Mucosa of stomach (tissue), 1 donor: ENCODE measurements at regions not wholly inside any gene's neighbourhood (a gene's known extent, or its start where the extent isn't known, plus 50 kb on each side); places are given as distances from the start of the nearest gene placed in this dataset.
"Not testable (repeated sequence)": the region's sequence is repeated elsewhere in the genome, so short reads cannot be mapped to it uniquely, and the experiment has no call there.

ENCODE experiments used
- H3K27me3 ChIP-seq: one replicate; pipeline ENCODE4 v1.7.0; 2013; ENCODE audit warnings: mild to moderate bottlenecking, low read length; ENCODE audit not compliant: control insufficient read depth, insufficient read depth
- H3K36me3 ChIP-seq: one replicate; pipeline ENCODE4 v1.7.0; 2013; ENCODE audit warnings: low read length; ENCODE audit not compliant: control insufficient read depth, insufficient read depth
- H3K4me1 ChIP-seq: one replicate; pipeline ENCODE4 v1.7.0; 2013; ENCODE audit warnings: mild to moderate bottlenecking, low read length; ENCODE audit not compliant: control insufficient read depth, insufficient read depth
- H3K4me3 ChIP-seq: one replicate; pipeline ENCODE4 v1.7.0; 2013; ENCODE audit warnings: low read length
- H3K9ac ChIP-seq: one replicate; pipeline ENCODE4 v1.7.0; 2013; ENCODE audit warnings: mild to moderate bottlenecking, low read length, moderate library complexity
- H3K9me3 ChIP-seq: one replicate; pipeline ENCODE4 v1.7.0; 2013; ENCODE audit warnings: mild to moderate bottlenecking, low read length, moderate library complexity; ENCODE audit not compliant: control insufficient read depth
- donor health status: Pancreatic carcinoma.

DNA sequence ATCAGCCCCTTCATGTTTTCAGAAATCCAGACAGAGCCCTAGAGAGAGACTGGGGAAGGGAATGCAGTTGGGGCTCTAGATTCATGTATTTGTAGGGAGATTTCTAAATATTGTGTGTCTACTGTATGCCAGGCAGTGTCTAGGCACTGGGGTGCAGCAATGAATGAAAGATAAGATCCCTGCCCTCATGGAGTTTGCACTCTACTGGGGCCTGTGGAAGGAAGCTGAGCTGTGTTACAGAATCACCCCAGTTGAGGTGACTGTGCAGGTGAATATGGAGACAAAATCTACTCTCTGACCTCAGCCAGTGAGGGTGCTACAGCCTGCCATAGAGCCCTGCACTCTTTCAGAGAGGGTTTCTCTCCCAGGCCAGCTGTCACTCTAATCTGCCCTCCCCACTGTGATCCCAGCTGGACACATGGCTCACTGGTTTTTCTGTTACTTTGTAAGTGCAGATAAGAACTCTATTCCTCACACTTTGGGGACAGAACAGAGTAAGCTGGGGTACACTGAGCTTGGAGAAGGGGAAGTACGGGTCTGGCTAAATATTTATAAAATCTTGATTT is 69.2 kb upstream of the E2F3 start:
- no peaks in the 10 kb centered on the region for H3K9me3 ChIP-seq
- no peaks in the 10 kb centered on the region for H3K36me3 ChIP-seq
- no peaks in the 10 kb centered on the region for H3K27me3 ChIP-seq
- no peak overlapping the region for H3K4me3 ChIP-seq
- no peaks in the 10 kb centered on the region for H3K4me1 ChIP-seq
- H3K9ac ChIP-seq, result no peak overlapping the region

DNA sequence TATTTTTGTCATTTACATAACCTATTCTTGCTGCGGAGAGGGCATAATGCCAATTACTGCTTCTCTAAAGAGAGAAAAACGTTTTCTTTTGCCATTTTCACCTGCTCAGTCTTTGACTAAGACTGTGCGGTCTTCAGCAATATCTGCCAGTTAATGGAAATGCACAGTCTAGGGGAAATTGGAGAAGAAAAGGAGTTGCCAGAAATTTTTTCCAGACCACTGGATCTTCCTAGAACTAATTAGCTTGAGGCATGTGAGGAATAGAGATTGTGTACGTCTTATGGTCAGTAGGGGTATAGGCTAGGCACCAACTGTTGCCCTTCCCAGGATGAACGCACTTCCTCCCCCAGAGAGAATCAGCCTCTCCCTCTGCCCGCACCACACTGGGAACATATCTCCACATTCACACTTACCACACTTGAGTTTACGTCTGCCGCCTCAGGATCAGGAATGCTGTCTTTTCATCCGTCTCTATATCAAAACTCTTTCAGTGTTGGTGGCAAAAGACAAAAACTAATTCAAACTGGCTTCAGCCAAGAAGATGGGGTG is 67.9 kb upstream of the E2F3 start:
- Histone ChIP-seq H3K9ac (no peak overlapping the region), H3K4me1 (no peaks in the 10 kb centered on the region), H3K4me3 (no peak overlapping the region), H3K27me3 (no peaks in the 10 kb centered on the region), H3K36me3 (no peaks in the 10 kb centered on the region), H3K9me3 (no peaks in the 10 kb centered on the region)

DNA sequence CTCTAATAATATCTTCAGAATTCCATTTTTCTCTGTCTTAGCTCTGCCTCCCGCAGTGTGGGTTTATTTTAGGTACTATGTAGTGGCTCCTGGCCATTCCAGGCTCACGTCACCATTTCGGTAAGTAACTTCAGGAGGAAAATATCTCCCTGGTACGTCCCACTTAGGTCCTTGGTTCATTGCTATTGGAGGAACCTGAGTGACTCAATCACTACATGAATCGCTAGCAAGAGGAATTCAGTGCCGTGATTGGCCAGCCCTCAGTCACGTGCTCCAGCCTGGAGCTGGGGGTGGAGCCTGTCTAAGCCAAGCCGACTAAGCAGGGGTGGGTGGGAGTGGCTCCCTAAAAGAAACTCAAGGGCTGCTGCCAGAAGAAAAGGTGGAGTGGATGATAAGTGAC is 67.3 kb upstream of the E2F3 start:
- no peak overlapping the region for H3K9ac ChIP-seq
- H3K4me1 ChIP-seq, result no peaks in the 10 kb centered on the region
- H3K4me3 ChIP-seq, result no peak overlapping the region
- no peaks in the 10 kb centered on the region for H3K9me3 ChIP-seq
- no peaks in the 10 kb centered on the region for H3K27me3 ChIP-seq
- no peaks in the 10 kb centered on the region for H3K36me3 ChIP-seq

DNA sequence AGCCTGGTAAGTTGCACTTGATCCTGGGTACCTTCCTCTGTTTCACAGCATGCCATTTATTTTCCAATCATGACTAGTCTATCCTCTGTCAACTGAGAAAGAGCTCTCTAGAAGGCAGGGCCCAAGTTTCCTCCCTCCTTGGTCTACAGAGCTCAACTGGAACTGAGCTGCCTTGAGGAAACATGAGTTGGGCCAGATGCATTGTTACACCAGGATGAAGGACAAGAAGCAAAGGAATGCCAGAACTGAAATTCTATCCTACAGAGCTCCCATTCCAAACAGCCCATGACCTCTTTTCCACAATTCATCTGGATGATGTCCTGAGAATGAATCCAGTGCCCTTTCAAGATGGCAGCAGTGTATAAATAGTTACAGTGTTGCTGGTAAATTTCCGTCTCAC is 66.7 kb upstream of the E2F3 start:
- no peak overlapping the region for H3K4me3 ChIP-seq
- no peaks in the 10 kb centered on the region for H3K9me3 ChIP-seq
- no peaks in the 10 kb centered on the region for H3K36me3 ChIP-seq

DNA sequence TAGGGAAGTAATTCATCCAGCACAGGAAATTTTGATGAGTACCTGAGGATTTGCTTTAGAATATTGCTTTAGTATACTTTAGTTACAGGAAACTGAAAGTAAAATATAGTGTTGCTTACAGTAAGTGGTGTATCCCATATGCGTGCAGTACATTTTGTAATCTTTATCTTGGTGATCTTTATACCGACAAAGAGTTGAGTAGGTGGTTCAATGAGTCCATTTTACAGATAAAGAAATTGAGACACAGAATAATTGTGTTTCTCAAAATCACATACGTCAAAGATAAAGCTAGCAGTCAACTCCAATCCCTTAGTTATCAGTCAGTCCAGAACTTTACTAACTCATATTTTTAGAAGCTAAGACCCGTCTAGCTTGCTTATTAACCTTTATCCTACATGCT is 65.8 kb upstream of the E2F3 start:
- no peaks in the 10 kb centered on the region for H3K27me3 ChIP-seq
- H3K36me3 ChIP-seq, result no peaks in the 10 kb centered on the region
- H3K9ac ChIP-seq, result no peak overlapping the region
- H3K9me3 ChIP-seq, result no peaks in the 10 kb centered on the region
- H3K4me1 ChIP-seq, result no peaks in the 10 kb centered on the region
- no peak overlapping the region for H3K4me3 ChIP-seq

More for the DNA sequence above, 66.7 kb upstream of the E2F3 start:
- Histone ChIP-seq H3K27me3 (no peaks in the 10 kb centered on the region), H3K4me1 (no peaks in the 10 kb centered on the region), H3K9ac (no peak overlapping the region)

DNA sequence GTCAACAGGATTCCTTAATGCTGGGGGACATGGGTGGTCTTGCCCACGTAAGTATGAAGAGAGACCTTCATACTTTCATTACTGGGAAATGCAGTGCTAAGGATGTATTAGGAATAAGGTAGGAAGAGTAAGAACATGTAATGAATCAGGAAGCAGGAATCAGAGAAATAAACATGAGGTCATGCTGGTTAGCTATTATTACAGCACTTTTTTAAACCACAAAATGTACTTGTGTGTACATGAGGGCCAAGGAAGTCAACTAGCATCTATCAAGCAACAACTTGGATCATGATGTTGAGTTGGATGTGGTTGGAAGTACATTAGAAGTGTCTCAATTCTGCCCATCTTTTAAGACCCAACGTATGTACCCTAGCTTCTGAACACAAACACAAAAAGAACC is 63.5 kb upstream of the E2F3 start:
- no peak overlapping the region for H3K9ac ChIP-seq
- H3K4me3 ChIP-seq, result no peak overlapping the region
- no peaks in the 10 kb centered on the region for H3K36me3 ChIP-seq
- H3K27me3 ChIP-seq, result no peaks in the 10 kb centered on the region
- H3K9me3 ChIP-seq, result no peaks in the 10 kb centered on the region
- H3K4me1 ChIP-seq, result no peaks in the 10 kb centered on the region

DNA sequence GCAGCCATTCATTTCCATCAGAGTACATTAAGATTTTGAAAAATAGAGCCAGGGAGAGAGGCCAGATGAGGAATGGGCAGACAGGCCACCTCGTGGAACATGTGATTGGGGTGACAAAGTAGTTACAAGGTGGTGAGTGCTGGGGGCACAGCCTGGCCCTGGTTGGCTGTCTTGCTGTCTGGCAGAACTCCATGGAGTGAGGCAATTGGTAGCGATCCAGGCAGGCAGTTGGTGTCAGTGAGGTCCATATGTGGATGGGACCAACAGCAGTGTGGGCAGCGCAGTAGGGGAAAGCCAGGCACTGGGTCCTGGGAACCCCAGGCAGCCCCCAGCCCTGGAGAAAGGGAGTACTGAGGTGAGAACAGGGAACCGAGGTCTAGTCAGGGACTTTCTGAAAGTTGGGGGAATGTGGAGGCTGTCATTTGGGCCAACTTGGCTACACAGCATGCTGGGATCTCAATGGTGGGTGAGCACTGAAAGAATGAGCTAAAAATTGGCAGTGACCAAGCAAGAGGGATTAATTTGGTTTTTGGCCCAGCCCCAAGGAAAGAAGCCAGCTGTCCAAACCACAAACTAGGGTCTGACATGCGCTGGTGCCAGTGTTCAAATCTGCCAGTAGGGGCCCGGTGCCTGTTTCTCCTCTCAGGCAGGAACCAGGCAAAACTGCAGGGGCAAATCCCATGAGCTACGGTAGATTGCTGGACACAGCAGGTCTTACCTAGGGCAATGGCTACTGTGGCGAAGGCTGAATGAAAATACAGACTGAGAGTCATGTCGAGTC is 61.4 kb upstream of the E2F3 start:
- Histone ChIP-seq H3K36me3 (no peaks in the 10 kb centered on the region), H3K4me3 (no peak overlapping the region), H3K27me3 (no peaks in the 10 kb centered on the region), H3K9ac (no peak overlapping the region), H3K9me3 (no peaks in the 10 kb centered on the region), H3K4me1 (no peaks in the 10 kb centered on the region)

DNA sequence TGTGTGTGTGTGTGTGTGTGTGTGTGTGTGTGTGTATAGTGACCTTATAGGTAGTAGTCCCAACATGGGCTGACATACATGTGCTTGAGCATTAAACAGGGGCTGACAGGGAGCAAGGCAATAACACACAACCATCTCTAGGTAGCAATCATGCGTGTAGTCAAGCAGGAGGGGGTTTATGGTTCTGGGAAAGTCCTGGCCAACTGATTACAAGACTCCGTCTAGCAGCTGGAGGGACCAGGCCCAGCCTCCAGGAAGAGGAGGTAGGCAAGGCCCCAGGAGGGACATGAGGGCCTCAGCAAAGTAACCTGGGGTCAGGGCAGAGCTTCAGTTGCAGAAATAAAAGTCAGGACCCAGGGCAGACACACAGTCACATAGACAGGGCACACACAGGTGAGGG is 60.6 kb upstream of the E2F3 start:
- Histone ChIP-seq H3K27me3 (no peaks in the 10 kb centered on the region), H3K9ac (no peak overlapping the region), H3K4me1 (no peaks in the 10 kb centered on the region), H3K4me3 (no peak overlapping the region), H3K36me3 (no peaks in the 10 kb centered on the region), H3K9me3 (no peaks in the 10 kb centered on the region)

DNA sequence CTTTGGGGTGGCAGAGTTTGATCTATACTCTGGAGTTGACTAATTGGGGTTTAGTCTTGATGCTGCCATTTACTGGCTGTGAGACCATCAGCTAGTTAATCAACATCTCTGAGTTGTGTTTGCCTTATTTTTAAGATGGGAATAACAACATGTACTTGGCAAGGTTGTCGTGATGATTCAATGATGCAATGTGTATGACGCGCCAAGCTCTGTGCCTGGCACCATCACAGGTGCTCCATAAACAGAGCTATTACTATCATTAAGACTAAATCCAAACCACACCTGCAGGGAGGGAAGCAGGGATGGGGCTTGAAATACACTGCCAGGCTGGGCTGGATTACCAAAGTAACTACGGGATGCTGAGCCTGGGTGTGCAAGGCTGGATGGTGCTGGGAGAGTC is 60.1 kb upstream of the E2F3 start:
- H3K4me1 ChIP-seq, result no peaks in the 10 kb centered on the region
- no peaks in the 10 kb centered on the region for H3K27me3 ChIP-seq
- H3K4me3 ChIP-seq, result no peak overlapping the region
- H3K9me3 ChIP-seq, result no peaks in the 10 kb centered on the region
- H3K9ac ChIP-seq, result no peak overlapping the region
- H3K36me3 ChIP-seq, result no peaks in the 10 kb centered on the region

DNA sequence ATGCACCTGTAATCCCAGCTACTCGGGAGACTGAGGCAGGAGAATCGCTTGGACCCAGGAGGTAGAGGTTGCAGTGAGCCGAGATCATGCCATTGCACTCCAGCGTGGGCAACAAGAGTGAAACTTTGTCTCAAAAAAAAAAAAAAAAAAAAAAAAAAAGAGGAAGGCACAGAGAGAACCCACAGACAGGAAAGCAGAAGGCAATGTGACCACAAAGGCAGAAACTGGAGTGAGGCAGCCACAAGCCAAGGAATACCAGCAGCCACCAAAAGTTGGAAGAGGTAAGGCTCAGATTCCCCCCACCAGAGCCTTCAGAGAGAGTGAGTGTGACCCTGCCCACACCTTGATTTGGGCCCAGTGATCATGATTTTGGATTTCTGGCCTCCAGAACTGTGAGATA is 54.7 kb upstream of the E2F3 start:
- not testable (repeated sequence) for H3K36me3 ChIP-seq, H3K4me3 ChIP-seq, H3K9me3 ChIP-seq, H3K27me3 ChIP-seq, H3K4me1 ChIP-seq, H3K9ac ChIP-seq

DNA sequence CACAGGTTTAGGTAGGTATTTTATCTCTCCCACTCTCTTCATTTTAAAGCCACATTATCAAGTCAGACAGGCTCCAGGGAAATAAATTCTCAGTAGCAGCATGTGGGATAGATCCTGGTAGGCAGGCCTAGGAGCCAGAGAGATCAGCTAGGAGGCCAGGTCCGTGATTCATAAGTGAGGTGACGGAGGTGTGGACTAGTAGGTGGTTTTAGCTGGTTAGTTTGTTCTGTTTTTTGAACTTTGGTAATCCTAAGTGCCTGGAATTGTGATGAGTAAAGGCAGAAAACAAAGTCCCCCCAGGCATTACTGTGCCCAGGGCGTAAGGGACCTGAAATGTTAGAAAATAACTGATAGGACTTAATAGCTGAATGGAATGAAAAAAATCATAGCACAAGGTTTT is 53.6 kb upstream of the E2F3 start:
- Histone ChIP-seq H3K4me3 (no peak overlapping the region), H3K9me3 (no peaks in the 10 kb centered on the region), H3K4me1 (no peaks in the 10 kb centered on the region), H3K9ac (no peak overlapping the region), H3K36me3 (no peaks in the 10 kb centered on the region), H3K27me3 (no peaks in the 10 kb centered on the region)

DNA sequence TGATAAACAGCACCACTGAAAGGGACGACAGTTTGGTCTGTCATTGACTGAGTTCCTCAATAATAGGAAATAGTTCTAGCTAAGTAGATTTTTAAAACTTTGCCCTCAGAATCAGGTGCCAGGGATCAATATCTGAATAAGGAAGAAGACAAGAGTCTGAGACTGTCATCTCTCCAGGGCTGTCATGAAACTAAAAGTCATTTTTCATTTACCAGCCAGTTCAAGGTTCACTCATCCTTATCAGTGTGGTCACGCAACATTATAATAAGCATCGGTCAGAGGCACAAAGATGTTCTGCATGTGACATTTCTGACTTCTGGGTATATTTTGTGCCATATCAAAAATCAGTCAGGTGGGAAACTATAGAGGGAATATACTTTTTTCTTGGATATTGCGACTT is 52.5 kb upstream of the E2F3 start:
- Histone ChIP-seq H3K4me1 (no peaks in the 10 kb centered on the region), H3K9ac (no peak overlapping the region), H3K36me3 (no peaks in the 10 kb centered on the region), H3K4me3 (no peak overlapping the region), H3K27me3 (no peaks in the 10 kb centered on the region), H3K9me3 (no peaks in the 10 kb centered on the region)
